ENCODE measurements at regions not wholly inside any gene's neighbourhood (a gene's known extent, or its start where the extent isn't known, plus 50 kb on each side); places are given as distances from the start of the nearest gene placed in this dataset.

DNA sequence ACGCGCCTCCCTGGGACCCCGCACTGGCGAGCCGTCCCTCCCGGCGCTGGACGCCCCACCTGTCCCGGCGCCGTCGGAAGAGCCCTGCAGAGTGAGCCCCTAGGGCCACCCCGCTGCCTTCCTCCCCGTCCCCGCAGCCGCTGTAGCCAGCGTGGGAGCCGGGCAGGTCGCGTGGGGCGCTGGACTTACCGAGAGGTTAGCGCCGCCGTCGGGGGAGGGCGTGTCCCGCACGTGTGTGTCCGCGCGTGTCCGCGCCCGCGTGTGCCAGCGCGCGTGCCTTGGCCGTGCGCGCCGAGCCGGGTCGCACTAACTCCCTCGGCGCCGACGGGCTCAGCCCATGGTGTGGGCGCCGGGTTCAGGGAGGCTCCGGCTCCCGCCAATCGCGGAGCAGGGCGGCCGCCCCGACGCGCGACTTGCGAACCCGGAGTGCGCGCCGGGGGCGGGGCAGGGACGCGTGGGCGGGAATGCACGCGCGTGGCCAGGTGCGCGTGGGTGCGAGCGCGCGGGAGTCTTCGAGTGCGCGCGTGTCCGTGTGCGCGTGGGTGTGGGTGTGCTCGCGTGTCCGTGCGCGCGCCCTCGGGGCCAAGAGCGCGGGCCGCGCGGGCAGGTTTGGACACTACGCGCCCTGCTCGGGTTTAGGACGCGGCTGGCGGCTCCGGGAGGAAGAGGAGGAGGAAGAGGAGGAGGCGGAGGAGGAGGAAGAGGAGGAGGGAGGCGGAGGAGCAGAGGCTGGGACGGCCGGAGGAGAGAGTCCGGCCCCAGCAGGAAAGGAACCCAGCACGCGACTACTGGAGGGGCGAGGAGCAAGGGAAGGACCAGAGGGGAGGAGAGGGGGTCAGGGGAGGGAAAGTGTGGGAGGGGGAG is 145.2 kb upstream of the ETS2 start:
- peak; percentile 33 for DNase-seq

DNA sequence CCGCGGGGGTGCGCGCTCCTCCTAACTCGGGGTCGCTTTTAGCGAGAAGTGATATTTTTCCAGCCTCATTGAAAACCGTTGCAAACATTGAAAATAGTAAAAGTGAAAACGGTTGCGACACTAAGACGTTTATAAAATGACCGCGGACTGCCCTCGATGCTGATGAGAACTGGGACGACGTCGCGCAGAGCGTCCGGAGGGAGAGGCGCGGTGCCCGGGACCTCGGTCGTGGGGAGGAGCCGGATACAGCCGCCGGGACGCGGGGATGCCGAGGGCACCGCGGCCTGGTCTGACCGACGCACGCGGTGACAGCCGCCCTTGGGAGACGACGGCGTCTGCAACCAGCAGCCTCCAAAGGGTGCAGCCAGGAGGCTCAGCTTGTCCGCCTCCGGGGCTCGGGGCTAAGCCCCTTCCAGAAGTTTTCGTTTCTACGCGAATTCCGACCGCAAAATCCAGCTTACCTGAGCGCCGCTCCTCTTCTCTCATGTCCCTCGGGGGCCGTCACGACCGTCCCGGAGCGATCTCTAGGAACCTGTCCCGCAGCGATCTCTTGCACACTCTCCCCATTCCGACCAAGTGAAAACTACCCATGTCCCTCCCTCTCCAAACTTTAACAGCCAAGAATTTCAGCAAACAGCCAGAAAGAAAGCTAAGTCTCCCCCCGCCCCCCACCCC is 144.4 kb upstream of the ETS2 start:
- peak; percentile 21 for DNase-seq

DNA sequence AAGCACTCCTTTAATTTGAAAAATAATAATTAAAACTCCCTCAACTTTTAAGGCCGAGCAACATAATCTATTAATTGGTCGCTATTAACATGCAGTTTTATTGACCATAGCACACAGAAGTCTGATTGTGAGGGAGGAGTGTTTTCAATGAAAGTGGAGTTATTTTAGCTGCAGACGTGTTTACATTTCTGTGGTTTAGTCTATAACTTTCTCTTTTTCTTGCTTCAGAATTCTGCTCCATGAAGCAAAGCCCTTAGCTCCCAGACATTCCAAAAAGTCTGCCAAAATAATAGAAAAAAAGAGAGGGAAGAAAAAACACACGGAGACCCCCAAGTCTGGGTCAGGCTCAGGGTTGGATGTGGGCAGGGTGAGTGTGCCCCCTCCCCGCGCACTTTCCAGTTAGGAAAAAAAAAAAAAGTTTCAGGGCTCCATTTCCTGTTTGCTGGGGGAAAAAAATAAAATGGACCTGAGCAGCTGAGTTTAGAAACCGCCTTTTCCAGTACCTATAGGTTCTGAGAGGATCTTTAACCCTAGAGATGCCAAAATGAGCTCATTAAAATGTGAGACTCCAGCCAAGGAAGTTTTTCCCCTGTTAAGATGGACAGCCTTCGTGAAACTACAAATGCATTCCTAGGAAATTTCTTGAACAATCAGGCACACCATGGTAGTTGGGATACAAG is 143.7 kb upstream of the ETS2 start:
- no peak for DNase-seq

DNA sequence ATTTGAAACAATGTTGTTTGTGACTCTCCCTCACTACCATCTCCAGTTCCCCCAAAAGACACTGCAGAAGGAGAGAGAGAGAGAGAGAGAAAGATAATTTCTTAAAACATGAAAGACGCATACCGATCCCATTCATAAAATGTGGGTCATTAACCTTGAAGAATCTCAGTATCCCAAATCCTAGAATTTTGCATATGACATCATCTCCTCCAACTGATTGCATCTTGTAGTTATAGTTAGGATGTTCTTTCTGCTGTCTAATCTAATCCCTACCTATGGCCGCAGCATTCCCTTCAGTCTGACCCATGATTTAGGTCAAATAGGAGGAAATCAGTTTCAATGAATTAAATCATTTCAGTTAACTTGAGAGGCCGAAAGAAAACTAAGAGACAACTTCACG is 142.4 kb upstream of the ETS2 start:
- DNase-seq: no peak

DNA sequence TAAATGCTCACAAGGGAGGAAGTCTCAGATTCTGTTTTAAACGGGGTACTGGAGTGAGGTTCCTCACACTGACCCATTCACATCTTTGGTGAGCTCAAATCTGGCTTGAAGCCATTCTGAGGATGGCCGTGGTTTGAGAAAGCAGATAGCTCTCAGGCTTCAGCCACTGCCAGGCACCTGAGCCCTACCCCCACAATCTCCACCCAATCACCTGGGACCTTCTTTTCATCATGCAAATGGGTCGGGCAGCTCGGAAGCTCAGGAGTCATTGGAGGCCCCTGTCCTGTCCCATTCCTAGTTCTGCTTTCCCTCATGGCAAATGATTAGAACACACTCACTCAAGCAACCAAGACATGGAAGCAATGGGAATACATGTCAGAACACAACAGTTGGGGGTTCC is 141.4 kb upstream of the ETS2 start:
- no peak for DNase-seq

DNA sequence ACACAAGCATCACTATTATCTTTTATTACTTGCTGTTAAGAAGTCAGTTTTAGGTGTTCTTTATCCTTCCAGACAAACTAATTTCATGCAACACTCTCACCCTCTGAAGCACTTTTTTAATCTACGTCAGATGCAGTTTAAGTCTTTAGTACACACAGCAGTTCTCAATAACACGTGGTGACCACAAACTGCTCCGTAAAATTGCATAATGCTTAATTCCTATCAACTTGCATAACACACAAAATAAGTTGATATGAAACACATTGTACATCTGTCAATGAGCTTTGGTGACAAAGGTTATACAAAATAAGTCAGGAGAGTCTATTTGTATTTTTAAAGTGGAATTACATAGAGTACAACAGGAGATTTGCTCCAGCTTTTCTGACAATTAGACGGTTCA is 140.9 kb upstream of the ETS2 start:
- DNase-seq: no peak

DNA sequence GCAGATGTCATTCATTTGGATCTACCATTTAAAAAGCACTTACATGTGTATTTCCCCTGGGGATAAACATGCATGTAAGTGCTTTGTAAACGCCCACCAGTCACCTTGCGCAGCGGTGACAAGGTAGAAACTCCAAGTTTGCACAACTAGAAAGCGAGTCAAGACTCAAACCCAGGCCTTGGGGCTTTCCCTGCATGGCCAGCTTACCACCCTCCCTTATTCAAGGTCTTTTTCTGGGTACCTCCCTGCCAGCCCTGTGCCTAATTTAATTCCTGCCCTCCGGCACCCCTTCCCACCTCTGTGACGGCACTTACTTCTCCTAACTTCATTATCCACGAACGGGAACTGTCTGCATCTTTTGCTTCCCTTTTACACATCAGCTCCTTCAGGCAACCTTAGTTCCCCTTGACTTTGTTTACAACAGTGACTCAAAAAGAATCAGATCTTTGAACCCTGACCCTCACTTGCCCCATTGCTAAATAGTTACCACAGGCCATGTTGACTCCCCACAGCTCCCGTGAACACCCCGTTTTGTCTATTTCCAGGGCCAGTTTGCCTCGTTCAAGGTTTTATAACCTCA is 138.3 kb upstream of the ETS2 start:
- DNase-seq: no peak

DNA sequence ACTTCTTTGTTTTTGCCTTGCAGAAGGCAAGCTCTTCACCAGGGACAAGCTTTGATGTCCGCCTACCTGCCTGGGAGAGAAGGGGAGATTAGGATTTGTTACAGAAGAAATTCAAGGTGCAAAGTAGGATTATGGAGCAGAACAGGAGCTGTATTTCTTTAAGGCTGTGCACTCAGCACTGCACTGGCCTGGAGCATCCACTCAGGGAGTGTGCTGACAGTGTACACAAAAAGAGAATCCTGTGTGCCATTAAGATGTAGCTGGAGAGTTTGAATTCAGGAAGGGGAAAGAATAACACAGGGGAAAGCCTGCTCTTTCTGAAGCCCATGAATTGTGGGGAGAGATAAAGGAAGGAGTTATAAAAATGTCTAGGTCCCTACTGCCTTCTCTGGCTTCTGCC is 137.7 kb upstream of the ETS2 start:
- DNase-seq: no peak

DNA sequence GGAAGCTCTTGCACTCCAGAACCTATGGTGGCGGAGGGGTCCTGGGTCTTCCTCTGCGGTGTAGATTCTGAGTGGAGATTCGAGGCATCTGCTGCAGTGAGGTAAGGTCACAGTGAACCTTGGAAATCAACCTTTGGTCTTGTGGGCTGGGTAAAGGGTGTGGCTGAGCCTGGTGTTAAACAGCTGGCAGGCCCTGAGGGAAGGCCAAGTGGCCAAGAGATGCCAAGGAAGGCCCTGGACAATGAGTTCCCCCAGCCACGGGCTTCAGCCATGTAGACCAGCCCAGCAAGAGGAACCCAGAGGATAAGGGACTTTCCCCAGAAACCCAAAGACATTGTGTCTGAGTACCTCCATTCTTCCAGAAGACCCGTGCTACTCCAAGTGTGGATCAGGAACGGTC is 137.2 kb upstream of the ETS2 start:
- DNase-seq: no peak

DNA sequence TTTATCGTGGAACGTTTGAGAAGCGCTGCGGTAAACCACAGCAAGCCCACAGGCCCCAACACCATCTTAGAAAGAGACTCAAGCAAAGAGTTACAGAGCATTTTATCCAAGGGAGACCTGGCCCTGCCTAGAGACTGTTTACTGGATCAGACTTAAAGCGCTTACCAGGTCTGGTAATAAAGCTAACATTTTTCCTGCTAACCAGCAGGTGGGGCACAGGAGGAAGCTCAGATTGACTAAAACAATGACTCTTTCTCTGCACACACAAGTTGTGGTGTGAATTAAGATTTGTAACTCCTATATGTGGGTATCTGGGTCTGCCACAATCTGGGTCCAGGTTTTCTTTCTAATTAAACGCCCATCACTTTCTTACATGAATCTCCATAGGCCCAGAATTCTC is 136.5 kb upstream of the ETS2 start:
- DNase-seq: peak; percentile 36

DNA sequence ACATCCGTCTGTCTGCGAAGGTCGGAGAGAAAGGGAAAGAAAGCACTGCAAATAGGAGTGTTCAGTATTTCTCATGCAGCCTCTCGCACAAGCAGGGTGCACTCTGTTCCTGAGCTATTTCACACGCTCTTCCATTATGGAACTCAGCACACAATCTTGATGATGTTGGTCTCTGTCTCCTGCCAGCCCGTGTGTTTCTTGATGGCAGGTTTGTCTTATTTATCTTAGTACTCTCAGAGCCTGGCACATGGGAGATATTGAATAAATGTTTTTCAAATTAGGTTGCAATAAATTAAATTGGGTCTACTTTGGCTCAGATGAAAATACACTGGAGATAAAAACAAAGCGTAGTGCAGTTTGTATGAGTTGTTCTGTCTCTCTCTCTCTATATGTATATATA is 134.9 kb upstream of the ETS2 start:
- DNase-seq: no peak

DNA sequence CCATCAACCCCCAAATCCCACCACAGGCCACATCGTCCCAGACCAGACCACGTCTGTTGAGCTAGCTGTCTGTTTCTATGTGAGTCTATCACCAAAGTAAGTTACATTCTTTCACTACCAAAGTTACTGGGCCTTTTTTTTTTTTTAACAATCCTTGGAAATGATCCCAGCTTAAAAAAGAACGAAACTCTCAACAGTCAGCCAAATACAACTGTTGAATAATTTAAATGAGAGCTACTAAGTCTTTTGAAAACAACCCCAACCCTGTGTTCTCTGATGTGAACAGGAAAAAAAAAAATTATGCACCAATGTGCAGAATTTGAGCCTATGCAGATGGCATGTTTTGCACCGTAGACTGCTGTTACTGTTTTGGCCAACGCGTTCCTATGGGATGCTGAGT is 134.0 kb upstream of the ETS2 start:
- DNase-seq: no peak

DNA sequence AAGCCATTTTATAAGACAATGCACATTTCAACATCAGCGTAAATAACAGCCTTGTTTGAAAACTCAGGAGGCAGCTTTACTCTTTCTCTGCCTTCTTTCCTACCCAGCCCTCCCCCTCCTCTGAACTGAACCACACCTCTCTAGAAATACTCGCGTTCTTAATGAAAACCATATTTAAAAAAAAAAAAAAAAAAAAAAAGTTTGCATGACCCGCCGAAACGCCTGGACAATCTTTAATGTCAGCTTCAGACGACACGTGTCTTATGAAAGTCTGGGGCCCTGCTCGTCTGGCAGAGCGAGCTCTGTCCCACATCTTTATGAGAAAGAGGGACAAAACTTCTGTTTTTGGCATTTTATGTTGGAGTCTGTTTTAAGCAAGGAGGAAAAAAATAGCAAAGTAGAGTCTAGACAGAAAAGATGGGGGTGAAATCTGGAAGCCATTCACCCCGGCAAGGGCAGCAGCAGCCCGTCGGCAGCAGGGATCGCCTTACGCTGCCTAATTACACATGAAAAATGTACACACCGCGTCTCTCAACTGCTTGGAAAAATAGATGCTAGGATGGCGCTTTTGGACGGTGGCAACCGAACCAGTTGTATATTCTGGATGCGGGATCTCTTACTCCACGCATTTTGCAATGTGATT is 130.4 kb upstream of the ETS2 start:
- DNase-seq: no peak

DNA sequence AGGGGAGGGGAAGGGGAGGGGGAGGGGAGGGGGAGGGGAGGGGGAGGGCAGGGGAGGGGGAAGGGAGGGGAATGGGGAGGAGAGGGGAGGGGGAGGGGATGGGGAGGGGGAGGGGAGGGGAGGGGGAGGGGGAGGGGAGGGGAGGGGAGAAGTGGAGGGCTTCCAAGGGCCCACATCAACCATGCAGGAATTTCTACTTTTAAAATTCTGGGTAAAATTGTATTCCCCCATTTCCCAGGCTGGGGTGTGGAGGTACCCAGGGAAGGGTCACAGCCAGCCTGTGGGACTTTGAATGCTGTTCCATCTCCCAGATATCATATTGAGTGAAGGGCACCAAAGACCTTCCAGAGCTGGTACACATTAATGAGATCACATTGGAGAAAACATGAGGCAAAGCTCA is 126.9 kb upstream of the ETS2 start:
- no peak for DNase-seq

DNA sequence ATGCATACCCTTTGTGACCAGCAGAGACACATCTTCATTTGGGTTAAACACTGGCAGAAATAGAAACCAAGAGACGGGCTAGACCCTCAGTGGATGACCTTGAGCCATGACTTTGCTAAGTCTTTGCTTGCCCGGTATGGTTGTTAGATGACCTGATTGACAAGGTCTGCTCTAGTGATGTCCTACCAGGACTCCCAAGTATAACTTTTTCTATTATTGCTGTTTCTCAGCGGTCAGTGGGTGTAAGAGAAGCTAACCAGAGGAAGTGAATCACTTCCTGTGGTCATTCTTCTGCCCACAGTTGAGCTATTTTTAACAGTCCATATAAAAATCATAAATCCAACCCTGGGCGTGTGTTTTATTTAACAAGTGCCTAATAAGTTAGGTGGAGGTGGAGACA is 126.2 kb upstream of the ETS2 start:
- no peak for DNase-seq

DNA sequence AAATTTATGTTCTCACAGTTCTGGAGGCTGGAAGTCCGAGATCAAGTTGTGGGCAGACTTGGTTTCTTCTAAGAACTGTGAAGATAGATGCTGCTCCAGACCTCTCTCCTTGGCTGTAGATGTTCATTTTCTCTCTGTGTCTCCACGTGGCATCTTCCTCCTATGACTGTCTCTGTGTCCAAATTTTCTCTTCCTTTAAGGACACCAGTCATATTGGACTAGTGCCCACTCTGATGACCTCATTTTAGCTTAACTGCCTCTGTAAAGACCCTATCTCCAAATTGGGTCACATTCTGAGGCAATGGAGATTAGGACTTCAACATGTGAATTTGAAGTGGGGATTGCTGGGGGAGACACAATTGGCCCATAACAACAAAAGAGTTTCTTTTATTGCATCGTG is 125.3 kb upstream of the ETS2 start:
- DNase-seq: no peak

DNA sequence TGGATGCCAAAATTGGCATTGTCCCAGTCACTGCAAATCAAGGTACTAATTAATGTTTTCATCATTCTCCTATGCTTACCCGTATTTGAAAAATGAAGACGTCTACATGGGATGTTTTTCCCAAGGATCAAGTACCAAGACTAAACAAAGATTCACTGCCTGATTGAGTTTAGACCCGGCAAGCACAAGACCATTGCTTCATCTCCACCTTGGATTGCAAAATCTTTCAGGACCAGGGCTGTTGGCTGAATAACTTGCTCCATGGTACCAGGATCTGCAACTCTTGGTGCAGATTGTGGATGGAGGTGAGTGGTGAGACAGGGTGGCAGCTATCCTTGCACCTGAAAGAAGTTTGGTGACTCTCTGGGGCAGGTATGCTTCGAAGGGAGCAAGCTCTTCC is 122.5 kb upstream of the ETS2 start:
- no peak for DNase-seq

DNA sequence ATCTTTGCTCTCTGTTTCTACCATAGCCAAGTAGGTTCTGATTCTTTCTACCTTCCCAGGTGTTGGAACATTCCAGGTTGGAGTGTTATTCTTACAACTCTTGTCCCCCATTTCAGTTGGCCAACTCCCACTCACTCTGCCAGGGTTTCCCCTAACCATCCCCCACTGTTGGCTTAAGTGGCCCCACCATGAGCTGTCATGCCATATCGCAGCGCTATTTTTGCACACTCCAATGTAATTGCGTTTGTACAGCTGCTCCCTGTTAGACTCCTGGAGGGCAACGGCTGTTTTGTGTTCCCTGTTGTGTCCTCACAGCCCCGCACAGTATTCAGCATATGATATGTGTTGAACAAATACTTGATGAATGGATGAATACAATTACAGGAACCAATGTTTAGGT is 117.7 kb upstream of the ETS2 start:
- peak; percentile 89 for DNase-seq

DNA sequence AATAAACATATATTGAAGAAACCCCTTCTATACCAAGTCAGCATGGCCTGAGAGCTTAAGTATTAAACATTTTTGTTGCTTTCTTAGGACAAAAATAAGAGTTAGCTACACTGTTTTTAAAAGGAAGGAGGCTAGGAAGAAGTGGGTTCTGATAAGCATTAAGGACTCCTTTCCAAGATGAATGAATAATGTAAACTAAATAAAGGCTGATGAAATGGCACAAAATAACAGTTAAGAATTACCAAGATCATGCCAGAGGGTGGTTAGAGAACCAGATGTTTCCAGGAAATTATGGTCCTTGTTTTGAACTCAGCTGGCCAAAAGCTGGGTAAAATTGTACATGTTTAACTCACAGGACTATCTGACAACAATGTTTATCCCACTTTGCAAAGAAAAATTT is 114.1 kb upstream of the ETS2 start:
- DNase-seq: no peak

DNA sequence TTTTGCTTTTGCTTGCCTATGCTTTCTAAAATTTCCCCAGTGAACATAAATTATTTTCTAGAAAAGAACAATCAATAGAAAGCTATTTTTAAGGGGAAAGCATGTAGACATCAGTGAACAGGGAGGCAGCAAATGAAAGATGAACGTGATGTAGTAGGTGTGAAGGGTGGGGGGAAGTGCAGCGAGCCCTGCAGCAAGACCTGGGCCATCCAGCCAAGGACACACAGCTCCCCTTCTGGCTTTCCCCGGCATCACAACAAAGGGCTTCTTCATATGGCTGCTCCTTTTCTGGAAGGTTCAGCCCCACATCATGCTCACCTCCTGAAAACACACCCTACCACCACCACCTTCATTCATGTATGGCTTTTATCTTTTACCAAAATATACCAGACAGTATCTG is 109.2 kb upstream of the ETS2 start:
- no peak for DNase-seq

DNA sequence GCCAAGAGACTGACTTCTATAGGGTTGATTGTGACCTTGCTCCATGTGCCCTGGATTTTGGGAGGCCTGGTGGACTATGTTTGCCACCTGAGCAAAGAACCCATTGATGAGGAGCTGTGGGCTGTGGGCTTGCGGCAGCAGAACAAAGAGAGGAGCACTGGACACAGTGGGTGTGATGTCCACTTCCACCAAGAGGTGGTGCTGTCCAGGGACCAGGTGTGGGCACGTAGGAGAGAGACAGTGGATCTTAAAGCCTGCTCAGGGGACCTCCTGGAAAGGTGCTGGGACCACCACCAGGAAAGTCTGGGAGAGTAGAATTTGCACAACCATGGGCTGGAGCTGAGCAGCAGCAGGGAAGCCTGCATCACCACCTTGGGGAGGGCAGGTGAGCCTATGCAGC is 106.7 kb upstream of the ETS2 start:
- no peak for DNase-seq

DNA sequence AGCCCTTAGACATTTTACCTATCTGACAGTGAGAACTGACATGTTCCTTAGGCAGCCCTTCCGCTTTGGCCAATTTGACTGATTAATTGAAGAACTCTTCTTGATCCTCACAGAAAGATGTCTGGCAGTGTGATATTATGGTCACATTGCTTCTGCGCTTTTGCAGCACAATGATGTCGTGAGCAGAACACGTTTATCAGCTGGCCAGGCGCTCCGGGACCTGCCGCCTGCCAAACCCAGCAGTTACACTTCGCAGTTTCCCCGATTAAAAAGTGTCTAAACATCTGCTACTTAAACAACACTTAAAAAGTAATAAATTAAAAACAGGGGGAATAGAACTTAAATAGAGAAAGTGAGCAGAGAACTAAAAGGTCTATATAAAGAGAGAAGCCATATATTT is 103.5 kb upstream of the ETS2 start:
- DNase-seq: no peak

DNA sequence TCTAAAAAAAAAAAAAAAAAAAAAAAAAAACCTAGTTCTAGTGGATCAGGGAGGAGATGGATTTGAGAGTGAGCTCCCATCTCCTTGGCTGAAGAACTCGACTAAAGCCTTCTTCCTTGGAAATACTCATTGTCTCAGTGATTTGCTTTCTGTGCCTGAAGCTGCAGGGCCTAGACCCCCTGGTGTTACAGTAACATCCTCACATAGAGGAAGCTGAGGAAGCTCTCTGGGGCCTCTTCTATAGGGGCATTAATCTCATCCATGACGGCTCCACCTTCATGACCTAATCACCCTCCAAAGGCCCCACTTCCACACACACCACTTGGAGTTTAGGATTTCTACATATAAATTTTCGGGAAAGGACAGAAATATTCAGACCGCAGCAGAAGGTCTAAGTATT is 95.9 kb upstream of the ETS2 start:
- DNase-seq: no peak
